ENCODE measurements at regions not wholly inside any gene's neighbourhood (a gene's known extent, or its start where the extent isn't known, plus 50 kb on each side); places are given as distances from the start of the nearest gene placed in this dataset.
A peak's percentile ranks its signal among the peaks of the same experiment; 100 is the strongest.

DNA sequence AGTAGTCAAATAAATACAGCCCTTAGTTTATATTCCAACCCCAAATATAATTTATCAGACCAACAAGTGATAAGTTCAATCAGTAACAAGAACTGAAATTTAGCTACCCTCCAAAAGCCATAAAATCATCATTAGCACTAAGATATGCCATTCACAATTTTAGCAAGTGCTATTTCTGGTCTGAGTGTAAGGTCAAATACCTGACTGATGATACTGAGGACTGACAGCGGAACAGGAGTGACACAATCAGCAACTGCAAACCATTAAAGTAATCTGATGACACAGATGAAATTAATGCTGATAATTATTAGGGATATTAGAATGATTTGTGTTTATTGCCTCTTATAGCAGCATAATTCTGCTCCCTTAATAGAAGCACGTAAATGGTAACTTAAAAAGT is 152.7 kb upstream of the SPHKAP start:
- no peaks in the 10 kb centered on the region for H3K36me3 Mint-ChIP-seq (ENCODE audit: insufficient read depth)
- no peak overlapping the region for H3K27ac Mint-ChIP-seq
- peaks cover 17% of the 10 kb centered on the region for H3K9me3 Mint-ChIP-seq (ENCODE audit: low read depth)
- DNase-seq (ENCODE audit: low spot score, unreplicated experiment): no peak
- H3K4me3 Mint-ChIP-seq (ENCODE audit: low read depth): no peak overlapping the region
- no peaks in the 10 kb centered on the region for H3K27me3 Mint-ChIP-seq
- TF ChIP-seq, protein P1, sequence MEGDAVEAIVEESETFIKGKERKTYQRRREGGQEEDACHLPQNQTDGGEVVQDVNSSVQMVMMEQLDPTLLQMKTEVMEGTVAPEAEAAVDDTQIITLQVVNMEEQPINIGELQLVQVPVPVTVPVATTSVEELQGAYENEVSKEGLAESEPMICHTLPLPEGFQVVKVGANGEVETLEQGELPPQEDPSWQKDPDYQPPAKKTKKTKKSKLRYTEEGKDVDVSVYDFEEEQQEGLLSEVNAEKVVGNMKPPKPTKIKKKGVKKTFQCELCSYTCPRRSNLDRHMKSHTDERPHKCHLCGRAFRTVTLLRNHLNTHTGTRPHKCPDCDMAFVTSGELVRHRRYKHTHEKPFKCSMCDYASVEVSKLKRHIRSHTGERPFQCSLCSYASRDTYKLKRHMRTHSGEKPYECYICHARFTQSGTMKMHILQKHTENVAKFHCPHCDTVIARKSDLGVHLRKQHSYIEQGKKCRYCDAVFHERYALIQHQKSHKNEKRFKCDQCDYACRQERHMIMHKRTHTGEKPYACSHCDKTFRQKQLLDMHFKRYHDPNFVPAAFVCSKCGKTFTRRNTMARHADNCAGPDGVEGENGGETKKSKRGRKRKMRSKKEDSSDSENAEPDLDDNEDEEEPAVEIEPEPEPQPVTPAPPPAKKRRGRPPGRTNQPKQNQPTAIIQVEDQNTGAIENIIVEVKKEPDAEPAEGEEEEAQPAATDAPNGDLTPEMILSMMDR (IDR thresholded peaks at IDR 0.05; ENCODE audit: unreplicated experiment): no peak
- peaks cover 1% of the 10 kb centered on the region for H3K4me1 Mint-ChIP-seq (ENCODE audit: low read depth)

DNA sequence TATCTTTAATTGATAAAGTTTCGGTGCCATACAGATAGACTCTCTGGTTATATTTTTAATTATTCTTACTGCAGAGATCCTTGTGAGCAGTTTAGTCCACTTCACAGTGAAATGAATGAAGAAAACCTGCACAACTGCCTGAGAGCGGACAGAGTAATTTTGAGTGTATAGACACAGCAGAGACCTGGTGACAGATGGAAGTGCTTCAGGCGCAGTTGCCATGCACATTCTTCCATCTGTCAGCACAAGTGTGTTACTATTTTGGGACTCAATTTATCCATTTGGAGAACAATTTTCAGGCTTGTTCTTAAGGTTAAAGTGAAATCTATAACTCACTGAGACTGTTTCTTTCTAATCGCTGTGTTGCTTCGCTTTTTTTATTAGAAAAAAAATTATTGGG is 147.8 kb upstream of the SPHKAP start:
- TF ChIP-seq, protein P1 (IDR thresholded peaks at IDR 0.05; ENCODE audit: unreplicated experiment): no peak
- Mint-ChIP-seq H3K27ac (no peak overlapping the region), H3K4me1 (ENCODE audit: low read depth) (no peaks in the 10 kb centered on the region), H3K4me3 (ENCODE audit: low read depth) (no peak overlapping the region), H3K27me3 (no peaks in the 10 kb centered on the region), H3K36me3 (ENCODE audit: insufficient read depth) (no peaks in the 10 kb centered on the region), H3K9me3 (ENCODE audit: low read depth) (peaks cover 34% of the 10 kb centered on the region)
- DNase-seq (ENCODE audit: low spot score, unreplicated experiment): no peak

DNA sequence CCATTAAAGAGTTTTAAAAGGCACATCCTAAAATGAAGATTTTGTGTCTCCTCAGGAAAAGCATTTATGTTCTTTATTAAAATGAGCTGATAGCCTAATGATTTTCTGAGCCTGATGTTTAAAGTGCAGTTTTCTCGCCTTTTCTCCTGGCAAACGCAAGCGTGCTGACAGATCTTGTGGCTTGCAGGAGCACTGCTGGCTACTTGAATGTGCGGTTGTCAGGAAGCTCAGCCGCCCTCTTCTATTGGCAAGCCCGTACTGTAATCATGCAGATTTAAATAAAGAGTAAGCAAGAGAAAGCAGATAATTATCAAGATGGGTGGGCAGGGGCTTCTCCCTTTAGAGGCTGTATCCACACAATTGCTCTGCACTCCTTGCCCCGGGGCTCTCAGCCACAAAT is 139.5 kb upstream of the SPHKAP start:
- TF ChIP-seq, protein P1 (IDR thresholded peaks at IDR 0.05; ENCODE audit: unreplicated experiment): no peak

DNA sequence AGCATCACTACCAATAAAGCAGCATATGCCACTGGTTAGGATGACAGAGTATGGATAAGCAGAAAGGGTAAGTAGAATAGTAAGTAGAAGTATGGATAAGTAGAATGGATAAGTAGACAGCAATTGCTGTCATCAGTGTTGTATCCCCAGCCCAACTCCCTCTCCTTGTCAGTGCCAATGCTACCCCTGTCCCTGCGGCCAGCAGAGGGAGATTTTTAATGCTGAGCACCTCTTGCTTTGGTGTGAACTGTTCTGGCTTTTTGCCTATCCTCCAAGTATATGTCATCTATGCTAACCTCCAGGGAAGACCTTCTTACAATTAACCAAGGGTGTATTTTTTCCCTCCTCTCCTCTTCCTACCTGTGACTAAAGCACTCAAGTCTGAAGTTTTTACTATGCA is 136.7 kb upstream of the SPHKAP start:
- peak; percentile 15 for DNase-seq (ENCODE audit: low spot score, unreplicated experiment)
- Mint-ChIP-seq H3K36me3 (ENCODE audit: insufficient read depth) (no peaks in the 10 kb centered on the region), H3K27ac (no peak overlapping the region), H3K4me3 (ENCODE audit: low read depth) (no peak overlapping the region), H3K27me3 (no peaks in the 10 kb centered on the region), H3K9me3 (ENCODE audit: low read depth) (no peaks in the 10 kb centered on the region), H3K4me1 (ENCODE audit: low read depth) (no peaks in the 10 kb centered on the region)
- TF ChIP-seq, protein P1 (IDR thresholded peaks at IDR 0.05; ENCODE audit: unreplicated experiment): peak; percentile 65

More for the DNA sequence above, 139.5 kb upstream of the SPHKAP start:
- DNase-seq (ENCODE audit: low spot score, unreplicated experiment): no peak
- no peak overlapping the region for H3K4me3 Mint-ChIP-seq (ENCODE audit: low read depth)
- no peaks in the 10 kb centered on the region for H3K4me1 Mint-ChIP-seq (ENCODE audit: low read depth)
- no peaks in the 10 kb centered on the region for H3K36me3 Mint-ChIP-seq (ENCODE audit: insufficient read depth)
- H3K9me3 Mint-ChIP-seq (ENCODE audit: low read depth): no peaks in the 10 kb centered on the region
- no peak overlapping the region for H3K27ac Mint-ChIP-seq
- no peaks in the 10 kb centered on the region for H3K27me3 Mint-ChIP-seq

DNA sequence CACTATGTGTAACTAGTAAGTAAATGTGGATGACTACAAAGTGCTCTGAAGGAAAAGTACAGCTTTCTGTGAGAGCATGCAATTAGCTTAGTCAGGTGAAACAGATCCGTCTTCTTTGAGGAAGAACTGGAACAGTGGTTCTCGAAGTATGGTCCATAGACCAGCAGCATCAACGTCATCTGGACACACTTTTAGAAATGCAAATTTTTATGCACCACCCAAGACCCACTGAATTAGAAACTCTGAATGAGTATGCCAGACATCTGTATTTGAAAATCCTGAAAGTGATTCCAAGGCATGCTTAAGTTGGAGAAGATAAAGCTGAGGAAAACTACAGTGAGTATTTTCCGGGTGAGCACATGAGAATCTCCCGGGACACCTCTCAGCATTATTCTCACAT is 130.7 kb upstream of the SPHKAP start:
- Mint-ChIP-seq H3K27ac (no peak overlapping the region), H3K36me3 (ENCODE audit: insufficient read depth) (no peaks in the 10 kb centered on the region), H3K4me1 (ENCODE audit: low read depth) (no peaks in the 10 kb centered on the region), H3K27me3 (no peaks in the 10 kb centered on the region), H3K9me3 (ENCODE audit: low read depth) (no peaks in the 10 kb centered on the region), H3K4me3 (ENCODE audit: low read depth) (no peak overlapping the region)
- DNase-seq (ENCODE audit: low spot score, unreplicated experiment): no peak
- TF ChIP-seq, protein P1 (IDR thresholded peaks at IDR 0.05; ENCODE audit: unreplicated experiment): no peak

All from progenitor cell of endocrine pancreas (in vitro differentiated cells).